HCT116 (cell line): ENCODE measurements at regions not wholly inside any gene's neighbourhood (a gene's known extent, or its start where the extent isn't known, plus 50 kb on each side); places are given as distances from the start of the nearest gene placed in this dataset.

Experiments used
- ATAC-seq: fragments of 200-7000 bp; cut with Tn5 transposase; 2 replicates; pipeline ENCODE4 v1.9.1; 2020; ENCODE audit warnings: mild to moderate bottlenecking, moderate library complexity
- BruUV-seq: library from RNA; stranded (reverse); fragments of 400-500 nt; replicated peaks from 2 replicates; lab custom pipeline; 2021; lab: Mats Ljungman, UMichigan
- CTCF ChIA-PET: fragments of 300-600 bp; sonication (Branson Sonifier 250); formaldehyde crosslinking; loops from one replicate; lab custom pipeline; 2021; ENCODE audit warnings: antibody characterized with exemption; lab: Charles Lee
- POLR2A ChIA-PET: fragments of 300-600, 350-600 bp; sonication (Branson Sonifier 250); formaldehyde crosslinking; loops from one replicate; lab custom pipeline; 2021; ENCODE audit warnings: antibody characterized with exemption; lab: Charles Lee
- RAD21 ChIA-PET, 2 experiments: fragments of 300-600 bp; sonication (Branson Sonifier 250); formaldehyde crosslinking; loops; one replicate each; lab custom pipeline; 2023; ENCODE audit warnings: low total read pairs in 2 of 2; ENCODE audit not compliant: uncharacterized antibody in 2 of 2, unreplicated experiment in 2 of 2, low non-redundant PET in 1 of 2; lab: Charles Lee
- DNase-seq: peaks from one replicate; pipeline ENCODE4 v3.0.0-alpha.2; 2010; ENCODE audit warnings: low read depth, low spot score
- H2AFZ ChIP-seq: fragments of 200-600 bp; shearing (Covaris generic), sonication (generic); 2 replicates; pipeline ENCODE4 v1.6.1; 2017; ENCODE audit warnings: low read depth, mixed run types, mixed read lengths, antibody characterized with exemption, low read length; ENCODE audit not compliant: poor library complexity, severe bottlenecking
- H3K27ac ChIP-seq: 2 replicates; pipeline ENCODE4 v1.5.1; 2012; ENCODE audit warnings: low read depth, low read length
- H3K27me3 ChIP-seq: fragments of 200-600 bp; sonication (generic); 2 replicates; pipeline ENCODE4 v1.6.1; 2016; ENCODE audit warnings: mixed run types, low read length, mixed read lengths; ENCODE audit not compliant: insufficient read depth
- H3K36me3 ChIP-seq, 2 experiments: fragments of 200-500 bp in 1 of 2; fragments of 200-600 bp in 1 of 2; sonication (Bioruptor generic) in 1 of 2; sonication (generic) in 1 of 2; 2 replicates each; pipeline versions ENCODE4 v1.5.1 to v1.6.1; 2014 to 2016; ENCODE audit warnings: low read length in 2 of 2, inconsistent platforms in 1 of 2, mixed read lengths in 1 of 2, mixed run types in 1 of 2; ENCODE audit not compliant: insufficient read depth in 2 of 2, control insufficient read depth in 1 of 2
- H3K4me1 ChIP-seq, 2 experiments: fragments of 200-600 bp in 1 of 2; sonication (generic) in 1 of 2; 2 replicates each; pipeline versions ENCODE4 v1.5.1 to v1.6.1; 2012 to 2017; ENCODE audit warnings: low read length in 2 of 2, inconsistent platforms in 1 of 2, mild to moderate bottlenecking in 1 of 2, mixed read lengths in 1 of 2, mixed run types in 1 of 2, moderate library complexity in 1 of 2; ENCODE audit not compliant: insufficient read depth in 2 of 2, control insufficient read depth in 1 of 2
- H3K4me2 ChIP-seq: fragments of 200-600 bp; sonication (generic); 2 replicates; pipeline ENCODE4 v1.6.1; 2017; ENCODE audit warnings: mixed run types, low read length, mixed read lengths
- H3K4me3 ChIP-seq, 2 experiments: fragments of 200-600 bp in 1 of 2; sonication (generic) in 1 of 2; replicated peaks in 1 of 2; 2 replicates each; pipeline ENCODE4 v1.5.1; 2011 to 2016; ENCODE audit warnings: low read length in 2 of 2, control low read depth in 1 of 2, low read depth in 1 of 2, mild to moderate bottlenecking in 1 of 2, mixed read lengths in 1 of 2, mixed run types in 1 of 2
- H3K79me2 ChIP-seq: fragments of 200-600 bp; sonication (generic); 2 replicates; pipeline ENCODE4 v1.6.1; 2017; ENCODE audit warnings: mild to moderate bottlenecking, mixed run types, low read length, moderate library complexity, mixed read lengths; ENCODE audit not compliant: insufficient read depth
- H3K9ac ChIP-seq: fragments of 200-600 bp; sonication (generic); 2 replicates; pipeline ENCODE4 v1.6.1; 2016; ENCODE audit warnings: low read length, mixed read lengths
- H3K9me2 ChIP-seq: fragments of 200-600 bp; sonication (generic), shearing (Covaris generic); 2 replicates; pipeline ENCODE4 v1.6.1; 2017; ENCODE audit warnings: mixed run types, mild to moderate bottlenecking, moderate library complexity; ENCODE audit not compliant: insufficient read depth
- H3K9me3 ChIP-seq, 2 experiments: fragments of 200-500 bp in 1 of 2; fragments of 200-600 bp in 1 of 2; sonication (Bioruptor generic) in 1 of 2; sonication (generic) in 1 of 2; 2 replicates each; pipeline ENCODE4 v1.6.1; 2014 to 2017; ENCODE audit warnings: low read length in 2 of 2, mixed read lengths in 2 of 2, inconsistent platforms in 1 of 2, low read depth in 1 of 2, mild to moderate bottlenecking in 1 of 2, mixed run types in 1 of 2, moderate library complexity in 1 of 2; ENCODE audit not compliant: control insufficient read depth in 1 of 2, insufficient read depth in 1 of 2
- H4K20me1 ChIP-seq: fragments of 200-600 bp; sonication (generic), shearing (Covaris generic); 2 replicates; pipeline ENCODE4 v1.6.1; 2017; ENCODE audit warnings: mixed run types, mild to moderate bottlenecking, moderate library complexity; ENCODE audit not compliant: insufficient read depth
- CEBPB ChIP-seq: IDR thresholded peaks from 2 replicates; pipeline ENCODE4 v1.6.1; 2012; ENCODE audit warnings: low read depth
- EGR1 ChIP-seq: IDR thresholded peaks from 2 replicates; pipeline ENCODE4 v1.6.1; 2012; ENCODE audit warnings: low read depth
- ELF1 ChIP-seq: IDR thresholded peaks from 2 replicates; pipeline ENCODE4 v1.6.1; 2012; ENCODE audit warnings: low read depth, borderline replicate concordance
- EZH2 ChIP-seq: fragments of 200-600 bp; sonication (generic); IDR thresholded peaks from 2 replicates; pipeline ENCODE4 v1.6.1; 2017; ENCODE audit warnings: antibody characterized with exemption, mixed run types
- FOSL1 ChIP-seq: IDR thresholded peaks from 2 replicates; pipeline ENCODE4 v1.6.1; 2012; ENCODE audit warnings: low read depth
- JUND ChIP-seq: IDR thresholded peaks from 2 replicates; pipeline ENCODE4 v1.6.1; 2012
- POLR2AphosphoS5 ChIP-seq: IDR thresholded peaks from 2 replicates; pipeline ENCODE4 v1.6.1; 2011; ENCODE audit warnings: mild to moderate bottlenecking, low read depth, low read length, moderate library complexity
- RAD21 ChIP-seq: IDR thresholded peaks from 2 replicates; pipeline ENCODE4 v1.6.1; 2012; ENCODE audit warnings: low read depth, mild to moderate bottlenecking
- SIN3A ChIP-seq: IDR thresholded peaks from 2 replicates; pipeline ENCODE4 v1.6.1; 2012; ENCODE audit warnings: low read depth
- SP1 ChIP-seq: IDR thresholded peaks from 2 replicates; pipeline ENCODE4 v1.6.1; 2012; ENCODE audit warnings: low read depth
- SRF ChIP-seq: IDR thresholded peaks from 2 replicates; pipeline ENCODE4 v1.6.1; 2012; ENCODE audit warnings: low read depth
- YY1 ChIP-seq: IDR thresholded peaks from 2 replicates; pipeline ENCODE4 v1.6.1; 2011; ENCODE audit warnings: low read length, low read depth, moderate library complexity, mild to moderate bottlenecking; ENCODE audit not compliant: insufficient replicate concordance; ENCODE audit errors: extremely low read depth
- ZNF274 ChIP-seq: fragments of 200-500 bp; sonication (Bioruptor generic); IDR thresholded peaks from 2 replicates; pipeline ENCODE4 v1.6.1; 2014; ENCODE audit warnings: mild to moderate bottlenecking, low read depth, low read length, inconsistent platforms
- intact Hi-C: fragments of 100-400 bp; cut with micrococcal nuclease; formaldehyde crosslinking; loops from 2 replicates; pipeline ENCODE4 v1.10.0; 2022
- TF ChIP-seq, protein P1 (sequence below): IDR thresholded peaks from 2 replicates; pipeline ENCODE4 v1.6.1; 2012; ENCODE audit warnings: low read depth
- TF ChIP-seq, protein P2 (sequence below): IDR thresholded peaks from 2 replicates; pipeline ENCODE4 v1.6.1; 2012
- TF ChIP-seq, protein P3 (sequence below): IDR thresholded peaks from 2 replicates; pipeline ENCODE4 v1.6.1; 2012
- TF ChIP-seq, protein P4 (sequence below): IDR thresholded peaks from 2 replicates; pipeline ENCODE4 v1.6.1; 2011; ENCODE audit warnings: mild to moderate bottlenecking, low read length, moderate library complexity; ENCODE audit not compliant: insufficient replicate concordance; ENCODE audit errors: extremely low read depth

DNA sequence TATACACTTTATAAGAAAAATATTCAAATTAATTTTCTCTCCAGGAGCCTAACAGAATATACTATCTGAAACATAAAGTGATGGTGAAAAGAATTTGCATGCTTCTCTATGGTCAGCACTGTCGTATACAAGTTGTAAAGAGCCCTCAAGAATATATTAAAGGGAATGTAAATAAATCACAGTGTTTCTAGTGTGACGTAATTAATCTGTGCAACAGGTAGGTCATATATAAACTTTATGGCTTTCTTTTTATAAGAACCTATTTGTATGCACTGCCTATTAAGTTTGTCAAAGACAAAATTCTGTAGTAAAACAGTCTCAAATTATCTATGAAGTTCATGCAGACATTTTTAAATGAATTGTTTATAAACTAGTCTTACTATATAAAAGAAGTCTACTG lies 347.9 kb upstream of the EYS start (continued):
- TF ChIP-seq, protein P1, sequence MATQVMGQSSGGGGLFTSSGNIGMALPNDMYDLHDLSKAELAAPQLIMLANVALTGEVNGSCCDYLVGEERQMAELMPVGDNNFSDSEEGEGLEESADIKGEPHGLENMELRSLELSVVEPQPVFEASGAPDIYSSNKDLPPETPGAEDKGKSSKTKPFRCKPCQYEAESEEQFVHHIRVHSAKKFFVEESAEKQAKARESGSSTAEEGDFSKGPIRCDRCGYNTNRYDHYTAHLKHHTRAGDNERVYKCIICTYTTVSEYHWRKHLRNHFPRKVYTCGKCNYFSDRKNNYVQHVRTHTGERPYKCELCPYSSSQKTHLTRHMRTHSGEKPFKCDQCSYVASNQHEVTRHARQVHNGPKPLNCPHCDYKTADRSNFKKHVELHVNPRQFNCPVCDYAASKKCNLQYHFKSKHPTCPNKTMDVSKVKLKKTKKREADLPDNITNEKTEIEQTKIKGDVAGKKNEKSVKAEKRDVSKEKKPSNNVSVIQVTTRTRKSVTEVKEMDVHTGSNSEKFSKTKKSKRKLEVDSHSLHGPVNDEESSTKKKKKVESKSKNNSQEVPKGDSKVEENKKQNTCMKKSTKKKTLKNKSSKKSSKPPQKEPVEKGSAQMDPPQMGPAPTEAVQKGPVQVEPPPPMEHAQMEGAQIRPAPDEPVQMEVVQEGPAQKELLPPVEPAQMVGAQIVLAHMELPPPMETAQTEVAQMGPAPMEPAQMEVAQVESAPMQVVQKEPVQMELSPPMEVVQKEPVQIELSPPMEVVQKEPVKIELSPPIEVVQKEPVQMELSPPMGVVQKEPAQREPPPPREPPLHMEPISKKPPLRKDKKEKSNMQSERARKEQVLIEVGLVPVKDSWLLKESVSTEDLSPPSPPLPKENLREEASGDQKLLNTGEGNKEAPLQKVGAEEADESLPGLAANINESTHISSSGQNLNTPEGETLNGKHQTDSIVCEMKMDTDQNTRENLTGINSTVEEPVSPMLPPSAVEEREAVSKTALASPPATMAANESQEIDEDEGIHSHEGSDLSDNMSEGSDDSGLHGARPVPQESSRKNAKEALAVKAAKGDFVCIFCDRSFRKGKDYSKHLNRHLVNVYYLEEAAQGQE: no peak

DNA sequence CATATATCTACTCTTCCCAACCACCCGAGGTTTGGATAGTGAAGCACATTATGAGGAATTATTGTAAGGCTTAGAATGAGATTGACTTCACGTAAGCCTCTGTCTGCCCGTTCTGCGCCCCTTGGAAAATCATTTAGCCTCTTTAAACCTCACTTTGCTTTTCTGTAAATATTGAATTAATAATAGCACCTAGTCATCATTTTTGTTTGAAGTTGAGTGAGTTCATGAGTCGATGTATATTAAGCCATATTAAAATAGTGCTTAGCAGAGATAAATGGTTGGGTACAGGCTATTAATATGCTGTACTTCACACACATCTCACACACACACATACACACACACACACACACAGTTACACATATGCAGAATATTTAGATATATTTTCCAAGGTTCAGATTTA lies 344.8 kb upstream of the EYS start:
- RAD21 ChIA-PET: no interaction called here

More for the DNA sequence above, 344.8 kb upstream of the EYS start:
- no peaks in the 10 kb centered on the region for H4K20me1 ChIP-seq
- no peaks in the 10 kb centered on the region for H3K4me1 ChIP-seq
- H2AFZ ChIP-seq: no peak overlapping the region
- DNase-seq (no peak), ATAC-seq (no peak)
- no peak overlapping the region for H3K4me3 ChIP-seq
- BruUV-seq: no TSS peak
- no peaks in the 10 kb centered on the region for H3K27me3 ChIP-seq
- no peak overlapping the region for H3K27ac ChIP-seq
- ChIA-PET CTCF (no interaction called here), POLR2A (no interaction called here)
- TF ChIP-seq, protein P2, sequence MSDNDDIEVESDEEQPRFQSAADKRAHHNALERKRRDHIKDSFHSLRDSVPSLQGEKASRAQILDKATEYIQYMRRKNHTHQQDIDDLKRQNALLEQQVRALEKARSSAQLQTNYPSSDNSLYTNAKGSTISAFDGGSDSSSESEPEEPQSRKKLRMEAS: no peak
- TF ChIP-seq, protein P3, sequence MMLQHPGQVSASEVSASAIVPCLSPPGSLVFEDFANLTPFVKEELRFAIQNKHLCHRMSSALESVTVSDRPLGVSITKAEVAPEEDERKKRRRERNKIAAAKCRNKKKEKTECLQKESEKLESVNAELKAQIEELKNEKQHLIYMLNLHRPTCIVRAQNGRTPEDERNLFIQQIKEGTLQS: no peak
- TF ChIP-seq FOSL1: no peak
- TF ChIP-seq JUND: no peak
- TF ChIP-seq CEBPB: no peak
- no peak for TF ChIP-seq POLR2AphosphoS5
- no peak for TF ChIP-seq SIN3A
- TF ChIP-seq ELF1: no peak
- TF ChIP-seq ZNF274: no peak
- no peak for TF ChIP-seq SP1
- TF ChIP-seq YY1: no peak
- TF ChIP-seq, protein P4, sequence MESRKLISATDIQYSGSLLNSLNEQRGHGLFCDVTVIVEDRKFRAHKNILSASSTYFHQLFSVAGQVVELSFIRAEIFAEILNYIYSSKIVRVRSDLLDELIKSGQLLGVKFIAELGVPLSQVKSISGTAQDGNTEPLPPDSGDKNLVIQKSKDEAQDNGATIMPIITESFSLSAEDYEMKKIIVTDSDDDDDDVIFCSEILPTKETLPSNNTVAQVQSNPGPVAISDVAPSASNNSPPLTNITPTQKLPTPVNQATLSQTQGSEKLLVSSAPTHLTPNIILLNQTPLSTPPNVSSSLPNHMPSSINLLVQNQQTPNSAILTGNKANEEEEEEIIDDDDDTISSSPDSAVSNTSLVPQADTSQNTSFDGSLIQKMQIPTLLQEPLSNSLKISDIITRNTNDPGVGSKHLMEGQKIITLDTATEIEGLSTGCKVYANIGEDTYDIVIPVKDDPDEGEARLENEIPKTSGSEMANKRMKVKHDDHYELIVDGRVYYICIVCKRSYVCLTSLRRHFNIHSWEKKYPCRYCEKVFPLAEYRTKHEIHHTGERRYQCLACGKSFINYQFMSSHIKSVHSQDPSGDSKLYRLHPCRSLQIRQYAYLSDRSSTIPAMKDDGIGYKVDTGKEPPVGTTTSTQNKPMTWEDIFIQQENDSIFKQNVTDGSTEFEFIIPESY: no peak
- TF ChIP-seq EZH2: no peak
- no peak for TF ChIP-seq RAD21
- TF ChIP-seq, protein P1: no peak
- no peak for TF ChIP-seq SRF
- no peak for TF ChIP-seq EGR1
- peaks cover 0 to 7% of the 10 kb centered on the region in 2 experiments; a peak in 1 of 4 replicates for H3K9me3 ChIP-seq
- intact Hi-C loops: no loop called here
- no peak overlapping the region for H3K4me2 ChIP-seq
- H3K36me3 ChIP-seq: no peaks in the 10 kb centered on the region
- no peak overlapping the region for H3K9ac ChIP-seq
- H3K9me2 ChIP-seq: no peaks in the 10 kb centered on the region
- no peaks in the 10 kb centered on the region for H3K79me2 ChIP-seq
